HG03095 (cell line): ENCODE measurements at regions not wholly inside any gene's neighbourhood (a gene's known extent, or its start where the extent isn't known, plus 50 kb on each side); places are given as distances from the start of the nearest gene placed in this dataset.
"Not testable (repeated sequence)": the region's sequence is repeated elsewhere in the genome, so short reads cannot be mapped to it uniquely, and the experiment has no call there.

Source experiments
- ATAC-seq: cut with Tn5 transposase; IDR thresholded peaks from one replicate; pipeline ENCODE4 v1.9.1; 2021; ENCODE audit warnings: moderate library complexity; ENCODE audit not compliant: unreplicated experiment

DNA sequence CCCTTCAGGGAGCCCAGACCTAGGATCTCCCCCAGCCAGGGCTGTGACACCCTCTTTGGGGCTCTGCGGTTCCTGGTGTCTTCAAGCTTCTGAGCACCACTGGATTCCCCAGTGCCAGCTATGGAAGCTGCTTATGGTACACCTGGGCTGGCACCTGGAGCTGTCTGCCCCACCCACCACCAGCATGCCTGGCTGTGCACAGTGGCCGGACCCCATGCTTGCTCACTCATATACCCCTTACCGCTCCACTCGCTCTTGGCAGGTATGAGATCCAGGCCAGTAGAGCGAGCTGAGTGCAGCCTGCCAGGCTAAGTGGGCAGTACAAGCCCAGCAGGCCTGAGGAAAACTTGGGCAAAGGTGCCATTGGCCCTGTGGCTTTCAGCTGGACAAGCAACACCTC lies 114.0 kb downstream of the DACT1 start:
- ATAC-seq = no peak

- no peak for ATAC-seq
Measured at GRCh38 chr14:58752289-58752688, 114.5 kb downstream of the DACT1 start.

- no peak for ATAC-seq
Measured at GRCh38 chr14:58752771-58753201, 115.0 kb downstream of the DACT1 start.

- no peak for ATAC-seq
Measured at GRCh38 chr14:58755031-58755925, 117.5 kb downstream of the DACT1 start.

- no peak for ATAC-seq
Measured at GRCh38 chr14:58760121-58760520, 122.4 kb downstream of the DACT1 start.

GRCh38 chr14:58762629-58763028 lies 124.9 kb downstream of the DACT1 start:
- no peak for ATAC-seq

DNA sequence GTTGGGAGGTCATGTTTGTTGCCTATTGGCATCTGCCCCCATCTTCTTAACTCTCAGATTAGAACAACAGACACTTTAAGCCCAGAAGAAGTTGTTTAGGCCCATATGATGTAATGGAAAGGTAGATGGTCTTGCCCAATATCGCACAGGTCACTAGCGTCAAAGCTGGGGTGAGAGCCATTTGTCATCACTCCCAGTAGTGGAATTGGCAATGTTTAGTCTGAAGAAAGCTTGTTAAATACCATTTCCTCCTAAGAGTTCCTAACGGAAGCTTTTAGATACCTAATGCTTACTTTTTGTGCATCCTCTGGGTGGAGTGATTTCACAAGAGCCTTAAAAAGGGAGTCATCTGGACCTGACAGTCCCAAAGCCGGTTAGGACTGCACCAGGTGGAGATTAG lies 125.4 kb downstream of the DACT1 start:
- no peak for ATAC-seq

- no peak for ATAC-seq
Measured at GRCh38 chr14:58765418-58765831, 127.7 kb downstream of the DACT1 start.

DNA sequence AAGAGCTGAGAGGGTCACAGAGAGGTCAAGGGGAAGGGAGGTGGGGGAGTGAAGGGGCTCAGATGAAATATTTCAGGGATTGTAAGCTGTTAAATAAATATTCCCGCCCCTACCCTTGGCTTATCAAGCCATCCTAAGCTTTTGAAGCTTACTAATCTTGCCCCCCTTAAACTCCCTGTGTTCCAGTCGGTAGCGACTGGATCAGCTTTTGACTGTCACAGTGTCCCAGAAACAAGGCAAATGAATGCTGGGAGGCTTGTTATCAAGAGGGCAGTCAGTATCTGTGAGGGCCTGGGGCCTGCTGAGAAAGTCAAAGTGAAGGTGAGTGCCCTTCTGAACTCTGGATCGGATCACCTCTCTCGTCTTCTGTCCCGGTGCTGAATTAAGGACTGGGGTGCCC lies 128.1 kb downstream of the DACT1 start:
- no peak for ATAC-seq

GRCh38 chr14:58769011-58769643 lies 131.4 kb downstream of the DACT1 start:
- no peak for ATAC-seq

GRCh38 chr14:58769771-58770170 lies 132.0 kb downstream of the DACT1 start:
- ATAC-seq = no peak

- ATAC-seq = no peak
Measured at GRCh38 chr14:58770491-58770982, 132.8 kb downstream of the DACT1 start.

GRCh38 chr14:58771016-58771415 lies 133.3 kb downstream of the DACT1 start:
- no peak for ATAC-seq

DNA sequence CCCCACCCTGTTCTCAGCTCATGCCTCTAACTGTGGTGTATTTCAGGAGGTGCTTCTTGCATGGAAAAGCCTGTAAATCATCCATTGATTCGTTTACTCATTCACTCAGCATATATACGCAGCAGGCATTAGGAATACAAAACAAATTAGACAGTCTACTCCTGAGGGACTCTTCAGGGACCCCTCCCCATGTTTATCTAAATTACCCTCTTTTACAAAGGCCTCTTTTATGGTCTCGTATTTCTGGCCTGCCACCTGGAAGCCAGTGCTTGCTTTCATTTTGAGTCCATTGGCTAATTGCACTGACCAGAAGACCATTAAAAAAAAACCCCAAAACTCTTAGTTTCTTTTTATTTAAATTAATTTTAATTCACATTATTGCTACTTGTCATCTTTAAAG lies 134.4 kb downstream of the DACT1 start:
- no peak for ATAC-seq

DNA sequence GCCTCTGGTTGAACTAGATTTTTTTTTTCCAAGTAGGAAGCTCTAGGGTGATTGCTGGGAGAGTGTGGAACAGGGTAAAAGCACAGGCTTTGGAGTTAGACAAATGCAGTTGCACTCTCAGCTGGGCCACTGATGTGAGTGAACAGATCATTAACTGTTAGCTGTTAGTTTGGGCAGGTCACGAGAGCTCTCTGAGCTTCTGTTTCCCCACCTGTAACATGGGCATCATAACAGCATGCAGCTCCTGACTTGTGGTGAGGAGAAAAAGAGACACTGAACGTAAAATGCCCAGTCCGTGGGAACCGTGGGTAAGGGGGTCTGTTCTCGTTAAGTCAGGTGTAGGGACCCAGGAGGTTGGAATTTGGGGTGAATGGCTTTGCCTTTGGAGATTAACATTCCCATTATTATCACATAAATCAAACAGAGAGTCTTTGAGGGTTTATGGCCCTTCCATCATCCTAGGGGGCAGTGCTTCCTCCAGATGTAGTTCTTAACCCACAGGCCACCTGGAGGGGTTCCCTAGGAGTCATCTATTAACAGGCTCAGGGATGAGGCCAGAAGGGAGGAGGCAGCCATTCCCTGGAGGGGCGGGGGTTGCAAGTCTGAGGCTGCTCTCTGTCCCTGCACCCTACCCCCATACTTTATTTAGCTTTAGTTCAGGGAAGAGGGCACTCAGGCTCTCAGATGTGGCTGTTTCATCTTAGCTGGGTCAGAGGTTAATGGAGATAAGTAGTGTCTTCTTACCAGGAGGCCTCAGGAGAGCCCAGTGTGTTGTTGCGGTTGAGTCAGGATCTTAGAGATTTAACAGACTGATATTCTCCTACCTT lies 135.2 kb downstream of the DACT1 start:
- no peak for ATAC-seq

- ATAC-seq = no peak
Measured at GRCh38 chr14:58774531-58774930, 136.8 kb downstream of the DACT1 start.

DNA sequence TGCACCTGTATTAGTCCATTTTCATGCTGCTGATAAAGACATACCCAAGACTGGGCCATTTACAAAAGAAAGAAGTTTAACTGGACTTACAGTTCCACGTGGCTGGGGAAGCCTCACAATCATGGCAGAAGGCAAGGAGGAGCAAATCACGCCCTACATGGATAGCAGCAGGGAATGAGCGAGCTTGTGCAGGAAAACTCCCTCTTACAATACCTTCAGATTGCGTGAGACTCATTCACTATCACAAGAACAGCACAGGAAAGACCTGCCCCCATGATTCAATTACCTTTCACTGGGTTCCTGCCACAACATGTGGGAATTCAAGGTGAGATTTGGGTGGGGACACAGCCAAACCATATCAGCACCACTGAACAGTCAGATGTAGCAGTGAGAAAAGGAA lies 137.4 kb downstream of the DACT1 start:
- ATAC-seq = not testable (repeated sequence)

DNA sequence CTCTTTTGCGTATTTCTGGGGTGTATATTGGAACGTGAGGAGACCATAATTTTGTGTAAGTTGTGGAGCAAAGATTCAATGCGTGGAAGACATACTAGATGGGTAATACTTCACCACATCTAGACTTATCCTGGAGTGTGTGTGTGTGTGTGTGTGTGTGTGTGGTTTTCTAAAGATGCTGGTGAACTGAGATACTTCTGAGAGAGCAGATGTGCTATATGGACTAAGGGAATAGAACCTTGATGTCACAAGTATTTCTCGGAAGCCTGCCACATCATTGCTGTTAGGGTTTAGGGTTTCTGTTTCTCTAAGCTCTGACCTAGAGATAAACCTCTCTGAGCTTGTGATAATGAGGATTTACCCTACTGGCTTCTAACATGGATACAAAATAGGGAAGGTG lies 138.8 kb downstream of the DACT1 start:
- ATAC-seq = no peak

GRCh38 chr14:58777541-58777979 lies 139.8 kb downstream of the DACT1 start:
- ATAC-seq = no peak

DNA sequence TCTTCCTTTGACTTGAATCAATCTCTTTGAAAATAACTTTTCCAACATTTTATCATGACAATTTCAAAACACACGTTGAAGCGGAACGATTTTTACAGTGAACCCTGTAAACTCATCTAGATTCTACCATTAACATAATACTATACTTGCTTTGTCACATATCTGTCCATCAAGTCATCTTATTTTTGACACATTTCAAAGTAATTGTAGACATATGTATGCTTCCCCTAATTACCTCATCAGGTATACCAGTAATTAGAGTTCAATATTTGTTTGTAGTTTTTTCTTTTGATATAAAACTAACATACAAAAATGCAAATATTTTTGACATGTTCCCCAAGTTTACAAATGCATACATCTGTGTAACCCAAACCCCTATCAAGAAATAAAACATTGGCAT lies 140.4 kb downstream of the DACT1 start:
- ATAC-seq = no peak

DNA sequence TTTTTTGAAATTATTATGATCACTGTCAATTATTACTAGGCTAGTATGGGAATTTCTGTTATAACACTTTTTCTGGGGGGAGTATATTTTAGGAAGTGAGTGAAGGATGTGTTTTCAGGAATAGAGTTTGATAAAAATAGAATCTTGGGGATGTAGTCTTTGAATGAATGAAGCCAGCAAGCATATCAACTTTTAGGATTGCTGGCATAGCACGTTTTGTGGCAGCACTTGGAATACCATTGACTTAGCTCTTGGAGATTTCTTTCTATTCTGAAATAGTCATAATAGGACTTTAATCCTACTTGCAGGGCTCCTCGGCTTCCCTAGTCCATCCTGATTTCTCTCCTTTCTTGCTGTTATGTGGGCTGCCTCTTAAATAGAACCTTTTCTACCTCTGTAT lies 141.6 kb downstream of the DACT1 start:
- ATAC-seq = no peak
